HG02623 (cell line): ENCODE measurements at regions not wholly inside any gene's neighbourhood (a gene's known extent, or its start where the extent isn't known, plus 50 kb on each side); places are given as distances from the start of the nearest gene placed in this dataset.

Experiments used
- ATAC-seq: cut with Tn5 transposase; IDR thresholded peaks from one replicate; pipeline ENCODE4 v1.9.1; 2021; ENCODE audit warnings: moderate library complexity; ENCODE audit not compliant: unreplicated experiment

- no peak for ATAC-seq
These were observed 338.9 kb upstream of the CADM1 start for GRCh38 chr11:115843111-115843510.

- ATAC-seq, result no peak
These were observed 315.8 kb upstream of the CADM1 start for GRCh38 chr11:115820026-115820425.

- ATAC-seq, result no peak
These were observed 314.8 kb upstream of the CADM1 start for GRCh38 chr11:115819014-115819413.

- ATAC-seq, result no peak
These were observed 313.7 kb upstream of the CADM1 start for GRCh38 chr11:115817844-115818468.

- no peak for ATAC-seq
These were observed 304.2 kb upstream of the CADM1 start for GRCh38 chr11:115808351-115808940.

- ATAC-seq, result no peak
These were observed 301.8 kb upstream of the CADM1 start for GRCh38 chr11:115806056-115806455.

- no peak for ATAC-seq
These were observed 299.0 kb upstream of the CADM1 start for GRCh38 chr11:115803073-115803740.

GRCh38 chr11:115802641-115803040 is 298.4 kb upstream of the CADM1 start:
- no peak for ATAC-seq

GRCh38 chr11:115792903-115793302 is 288.7 kb upstream of the CADM1 start:
- no peak for ATAC-seq

GRCh38 chr11:115787302-115787701 is 283.1 kb upstream of the CADM1 start:
- ATAC-seq, result no peak

- ATAC-seq, result no peak
These were observed 280.7 kb upstream of the CADM1 start for GRCh38 chr11:115784796-115785521.

GRCh38 chr11:115780646-115781362 is 276.6 kb upstream of the CADM1 start:
- ATAC-seq, result no peak

- no peak for ATAC-seq
These were observed 274.9 kb upstream of the CADM1 start for GRCh38 chr11:115778928-115779650.

- no peak for ATAC-seq
These were observed 272.7 kb upstream of the CADM1 start for GRCh38 chr11:115776916-115777315.

GRCh38 chr11:115775846-115776245 is 271.6 kb upstream of the CADM1 start:
- no peak for ATAC-seq

GRCh38 chr11:115774756-115775155 is 270.5 kb upstream of the CADM1 start:
- no peak for ATAC-seq

- ATAC-seq, result no peak
These were observed 265.7 kb upstream of the CADM1 start for GRCh38 chr11:115769891-115770290.

- ATAC-seq, result no peak
These were observed 263.7 kb upstream of the CADM1 start for GRCh38 chr11:115767883-115768282.

GRCh38 chr11:115767047-115767802 is 263.0 kb upstream of the CADM1 start:
- no peak for ATAC-seq

GRCh38 chr11:115766561-115766960 is 262.3 kb upstream of the CADM1 start:
- ATAC-seq, result no peak
